ENCODE measurements at regions not wholly inside any gene's neighbourhood (a gene's known extent, or its start where the extent isn't known, plus 50 kb on each side); places are given as distances from the start of the nearest gene placed in this dataset.

DNA sequence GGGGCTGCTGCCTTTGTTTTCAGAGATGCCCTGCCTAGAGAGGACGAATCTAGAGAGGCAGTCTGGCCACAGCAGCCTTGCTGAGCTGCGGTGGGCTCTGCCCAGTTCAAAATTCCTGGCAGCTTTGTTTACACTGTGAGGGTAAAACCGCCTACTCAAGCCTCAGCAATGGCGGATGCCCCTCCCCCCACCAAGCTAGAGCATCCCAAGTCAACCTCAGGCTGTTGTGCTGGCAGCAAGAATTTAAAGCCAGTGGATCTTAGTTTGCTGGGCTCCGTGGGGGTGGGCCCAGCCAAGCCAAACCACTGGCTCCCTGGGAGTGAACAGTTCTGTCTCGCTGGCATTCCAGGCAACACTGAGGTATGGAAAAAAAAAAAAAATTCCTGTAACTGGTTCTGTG lies 970.9 kb downstream of the TBC1D32 start:
- TF ChIP-seq CTCF (IDR thresholded peaks at IDR 0.05) (no peak), POLR2A (IDR thresholded peaks at IDR 0.05) (no peak)

Data from Peyer's patch (tissue), 4 donors.